CD4-positive, alpha-beta T cell (primary cell): ENCODE measurements at regions not wholly inside any gene's neighbourhood (a gene's known extent, or its start where the extent isn't known, plus 50 kb on each side); places are given as distances from the start of the nearest gene placed in this dataset.

Experiments
- ATAC-seq: fragments of 200-7000 bp; cut with Tn5 transposase; one replicate; pipeline ENCODE4 v1.10.0; 2022; ENCODE audit warnings: mild to moderate bottlenecking; ENCODE audit not compliant: poor library complexity
- CTCF ChIA-PET: fragments of 350-600 bp; sonication (Branson Sonifier 250); formaldehyde crosslinking; loops from one replicate; lab custom pipeline; 2021; ENCODE audit warnings: antibody characterized with exemption, inconsistent platforms; lab: Charles Lee
- POLR2A ChIA-PET: fragments of 350-600 bp; sonication (Branson Sonifier 250); formaldehyde crosslinking; loops from one replicate; lab custom pipeline; 2021; ENCODE audit warnings: antibody characterized with exemption, inconsistent platforms; lab: Charles Lee
- DNase-seq, 14 experiments: peaks; one replicate each; pipeline ENCODE4 v3.0.0-alpha.2; 2013 to 2020; ENCODE audit warnings: mixed read lengths in 2 of 14
- H3K27ac ChIP-seq, 2 donors: one replicate each; pipeline versions ENCODE4 v1.5.1 to v1.7.0; 2013; ENCODE audit warnings: low read length in 2 of 2, low read depth in 1 of 2, mild to moderate bottlenecking in 1 of 2
- H3K27me3 ChIP-seq, 2 experiments: 1 replicate in 1 of 2; 2 replicates in 1 of 2; pipeline versions ENCODE4 v1.6.1 to v1.7.0; 2013; ENCODE audit warnings: low read length in 2 of 2, control low read depth in 1 of 2, mild to moderate bottlenecking in 1 of 2, moderate library complexity in 1 of 2; ENCODE audit not compliant: insufficient read depth in 2 of 2, control insufficient read depth in 1 of 2
- H3K36me3 ChIP-seq: one replicate; pipeline ENCODE4 v1.6.1; 2013; ENCODE audit warnings: low read length, control low read depth; ENCODE audit not compliant: insufficient read depth
- H3K4me1 ChIP-seq: one replicate; pipeline ENCODE4 v1.6.1; 2013; ENCODE audit warnings: low read length, control low read depth; ENCODE audit not compliant: insufficient read depth
- H3K4me3 ChIP-seq: one replicate; pipeline ENCODE4 v1.5.1; 2013; ENCODE audit warnings: mild to moderate bottlenecking, low read length, moderate library complexity
- H3K9me3 ChIP-seq, 2 experiments: 1 replicate in 1 of 2; 2 replicates in 1 of 2; pipeline versions ENCODE4 v1.6.1 to v1.7.0; 2013; ENCODE audit warnings: low read length in 2 of 2, mild to moderate bottlenecking in 2 of 2, control low read depth in 1 of 2, moderate library complexity in 1 of 2; ENCODE audit not compliant: control insufficient read depth in 1 of 2, insufficient read depth in 1 of 2
- H3K27ac Mint-ChIP-seq: one replicate; pipeline ENCODE4 v1.8.0; 2020; ENCODE audit warnings: mixed read lengths
- H3K27me3 Mint-ChIP-seq: one replicate; pipeline ENCODE4 v1.8.0; 2021; ENCODE audit warnings: mixed read lengths
- H3K36me3 Mint-ChIP-seq: one replicate; pipeline ENCODE4 v1.8.0; 2021; ENCODE audit warnings: low read depth, mixed read lengths
- H3K4me1 Mint-ChIP-seq: one replicate; pipeline ENCODE4 v1.8.0; 2021; ENCODE audit warnings: low read depth, mixed read lengths
- H3K4me3 Mint-ChIP-seq: one replicate; pipeline ENCODE4 v1.8.0; 2020; ENCODE audit warnings: mild to moderate bottlenecking, mixed read lengths
- H3K9me3 Mint-ChIP-seq: one replicate; pipeline ENCODE4 v1.8.0; 2020; ENCODE audit warnings: mixed read lengths
- CTCF ChIP-seq: fragments of 200-600 bp; IDR thresholded peaks from one replicate; pipeline ENCODE4 v1.8.0; 2022; ENCODE audit warnings: antibody characterized with exemption, mild to moderate bottlenecking
- intact Hi-C, 2 experiments: fragments of 100-400 bp; cut with DNase I in 1 of 2; cut with micrococcal nuclease in 1 of 2; formaldehyde crosslinking; loops; one replicate each; pipeline versions ENCODE4 v1.15.1 to v1.9.0; 2023 to 2025; cut with DNase I, micrococcal nuclease

- no peaks in the 10 kb centered on the region for H3K4me1 Mint-ChIP-seq
- no peak overlapping the region for H3K27ac ChIP-seq
- peaks cover 0 to 31% of the 10 kb centered on the region in 2 experiments for H3K27me3 ChIP-seq
- no peaks in the 10 kb centered on the region for H3K36me3 ChIP-seq
- intact Hi-C loops = no loop called here
- H3K9me3 ChIP-seq = no peaks in the 10 kb centered on the region
- no peak for DNase-seq
- peaks cover 27% of the 10 kb centered on the region for H3K27me3 Mint-ChIP-seq
- no peaks in the 10 kb centered on the region for H3K4me1 ChIP-seq
- no peak overlapping the region for H3K27ac Mint-ChIP-seq
- no peaks in the 10 kb centered on the region for H3K36me3 Mint-ChIP-seq
- H3K4me3 Mint-ChIP-seq = no peak overlapping the region
- POLR2A ChIA-PET = no interaction called here
- no peak for TF ChIP-seq CTCF
- ATAC-seq = no peak
- CTCF ChIA-PET = no interaction called here
- no peak overlapping the region for H3K4me3 ChIP-seq
- H3K9me3 Mint-ChIP-seq = no peaks in the 10 kb centered on the region
Measured at GRCh38 chr2:176599796-176600485, 330.7 kb downstream of the MTX2 start.

- H3K9me3 Mint-ChIP-seq = no peaks in the 10 kb centered on the region
Measured at GRCh38 chr2:176601066-176601465, 331.8 kb downstream of the MTX2 start.

GRCh38 chr2:176612036-176612435 is 342.8 kb downstream of the MTX2 start:
- Mint-ChIP-seq H3K27ac (no peak overlapping the region), H3K4me1 (no peaks in the 10 kb centered on the region), H3K36me3 (no peaks in the 10 kb centered on the region), H3K27me3 (peaks cover 67% of the 10 kb centered on the region), H3K4me3 (no peak overlapping the region), H3K9me3 (no peaks in the 10 kb centered on the region)
- no peaks in the 10 kb centered on the region for H3K4me1 ChIP-seq
- TF ChIP-seq CTCF = no peak
- H3K4me3 ChIP-seq = no peak overlapping the region
- H3K27me3 ChIP-seq = peaks cover 0 to 27% of the 10 kb centered on the region in 2 experiments
- no peak for DNase-seq
- POLR2A ChIA-PET = no interaction called here
- H3K36me3 ChIP-seq = no peaks in the 10 kb centered on the region
- H3K27ac ChIP-seq = no peak overlapping the region
- ATAC-seq = no peak
- H3K9me3 ChIP-seq = no peaks in the 10 kb centered on the region
- CTCF ChIA-PET = no interaction called here
- intact Hi-C loops = no loop called here

More at GRCh38 chr2:176601066-176601465, 331.8 kb downstream of the MTX2 start:
- no peaks in the 10 kb centered on the region for H3K9me3 ChIP-seq
- ChIA-PET POLR2A (no interaction called here), CTCF (no interaction called here)
- ATAC-seq (no peak), DNase-seq (no peak)
- no peak overlapping the region for H3K27ac ChIP-seq
- TF ChIP-seq CTCF = no peak
- no peaks in the 10 kb centered on the region for H3K36me3 ChIP-seq
- Mint-ChIP-seq H3K27ac (no peak overlapping the region), H3K27me3 (peaks cover 34% of the 10 kb centered on the region), H3K4me3 (no peak overlapping the region), H3K4me1 (no peaks in the 10 kb centered on the region), H3K36me3 (no peaks in the 10 kb centered on the region)
- intact Hi-C loops = no loop called here
- no peaks in the 10 kb centered on the region for H3K4me1 ChIP-seq
- no peak overlapping the region for H3K4me3 ChIP-seq
- peaks cover 0 to 34% of the 10 kb centered on the region in 2 experiments for H3K27me3 ChIP-seq
